ENCODE measurements at regions not wholly inside any gene's neighbourhood (a gene's known extent, or its start where the extent isn't known, plus 50 kb on each side); places are given as distances from the start of the nearest gene placed in this dataset.

GRCh38 chr4:135735512-135735911 is 1533.9 kb upstream of the PABPC4L start:
- Histone ChIP-seq H3K27ac (no peak overlapping the region), H3K4me2 (no peak overlapping the region), H2AFZ (no peak overlapping the region), H3K36me3 (ENCODE audit: low read depth) (no peaks in the 10 kb centered on the region), H3K9me3 (ENCODE audit: insufficient read depth, low read depth) (no peaks in the 10 kb centered on the region), H3K4me3 (no peak overlapping the region), H3K4me1 (replicated peaks; ENCODE audit: insufficient read depth) (no peaks in the 10 kb centered on the region), H3F3A (ENCODE audit: insufficient read depth, low read depth) (no peaks in the 10 kb centered on the region), H4K20me1 (ENCODE audit: insufficient read depth) (no peaks in the 10 kb centered on the region), H3K27me3 (ENCODE audit: insufficient read depth, low read depth) (no peaks in the 10 kb centered on the region), H3K79me2 (ENCODE audit: low read depth) (no peaks in the 10 kb centered on the region), H3K9me2 (ENCODE audit: insufficient read depth) (no peaks in the 10 kb centered on the region)
- ChIA-PET CTCF (no interaction called here), POLR2A (ENCODE audit: unreplicated experiment) (no interaction called here)
- intact Hi-C loops (cut with micrococcal nuclease; ENCODE audit: unreplicated experiment): no loop called here
- BruUV-seq (replicated peaks): no TSS peak
- no peak for DNase-seq
- TF ChIP-seq, protein P1, sequence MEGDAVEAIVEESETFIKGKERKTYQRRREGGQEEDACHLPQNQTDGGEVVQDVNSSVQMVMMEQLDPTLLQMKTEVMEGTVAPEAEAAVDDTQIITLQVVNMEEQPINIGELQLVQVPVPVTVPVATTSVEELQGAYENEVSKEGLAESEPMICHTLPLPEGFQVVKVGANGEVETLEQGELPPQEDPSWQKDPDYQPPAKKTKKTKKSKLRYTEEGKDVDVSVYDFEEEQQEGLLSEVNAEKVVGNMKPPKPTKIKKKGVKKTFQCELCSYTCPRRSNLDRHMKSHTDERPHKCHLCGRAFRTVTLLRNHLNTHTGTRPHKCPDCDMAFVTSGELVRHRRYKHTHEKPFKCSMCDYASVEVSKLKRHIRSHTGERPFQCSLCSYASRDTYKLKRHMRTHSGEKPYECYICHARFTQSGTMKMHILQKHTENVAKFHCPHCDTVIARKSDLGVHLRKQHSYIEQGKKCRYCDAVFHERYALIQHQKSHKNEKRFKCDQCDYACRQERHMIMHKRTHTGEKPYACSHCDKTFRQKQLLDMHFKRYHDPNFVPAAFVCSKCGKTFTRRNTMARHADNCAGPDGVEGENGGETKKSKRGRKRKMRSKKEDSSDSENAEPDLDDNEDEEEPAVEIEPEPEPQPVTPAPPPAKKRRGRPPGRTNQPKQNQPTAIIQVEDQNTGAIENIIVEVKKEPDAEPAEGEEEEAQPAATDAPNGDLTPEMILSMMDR (conservative IDR thresholded peaks at IDR 0.05): no peak
- TF ChIP-seq EZH2 (IDR thresholded peaks at IDR 0.05; ENCODE audit: low read depth): no peak

DNA sequence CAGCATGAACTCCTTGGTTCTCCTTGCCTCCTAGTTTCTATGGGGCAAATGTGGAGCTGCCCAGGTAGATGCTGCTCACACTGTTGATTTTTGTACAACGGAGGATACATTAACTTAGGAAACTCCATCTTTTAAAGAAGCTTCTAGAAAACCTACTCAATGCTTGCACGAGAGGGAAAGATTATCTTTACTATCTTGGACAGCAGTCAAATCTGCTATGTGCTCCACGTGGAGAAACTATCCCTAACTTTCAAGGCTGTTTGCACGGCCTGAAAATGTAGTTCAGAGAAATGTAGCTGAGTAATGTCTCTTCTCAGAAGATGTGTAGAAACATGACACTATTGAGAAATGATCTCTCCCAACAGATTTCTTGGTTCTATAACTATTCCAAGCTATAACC is 1530.9 kb upstream of the PABPC4L start:
- BruUV-seq (replicated peaks): no TSS peak
- Histone ChIP-seq H3K27me3 (ENCODE audit: insufficient read depth, low read depth) (no peaks in the 10 kb centered on the region), H4K20me1 (ENCODE audit: insufficient read depth) (no peaks in the 10 kb centered on the region), H3K79me2 (ENCODE audit: low read depth) (no peaks in the 10 kb centered on the region), H3K36me3 (ENCODE audit: low read depth) (no peaks in the 10 kb centered on the region), H3K4me3 (no peak overlapping the region), H3K9me3 (ENCODE audit: insufficient read depth, low read depth) (no peaks in the 10 kb centered on the region), H3K4me1 (replicated peaks; ENCODE audit: insufficient read depth) (no peaks in the 10 kb centered on the region), H3F3A (ENCODE audit: insufficient read depth, low read depth) (no peaks in the 10 kb centered on the region), H3K27ac (no peak overlapping the region), H3K9me2 (ENCODE audit: insufficient read depth) (no peaks in the 10 kb centered on the region), H2AFZ (no peak overlapping the region), H3K4me2 (no peak overlapping the region)
- ChIA-PET POLR2A (ENCODE audit: unreplicated experiment) (no interaction called here), CTCF (no interaction called here)
- TF ChIP-seq, protein P1 (conservative IDR thresholded peaks at IDR 0.05): no peak
- no peak for TF ChIP-seq EZH2 (IDR thresholded peaks at IDR 0.05; ENCODE audit: low read depth)
- DNase-seq: no peak
- intact Hi-C loops (cut with micrococcal nuclease; ENCODE audit: unreplicated experiment): no loop called here

- Histone ChIP-seq H3K36me3 (ENCODE audit: low read depth) (no peaks in the 10 kb centered on the region), H2AFZ (no peak overlapping the region), H3K27ac (no peak overlapping the region), H3K9me2 (ENCODE audit: insufficient read depth) (no peaks in the 10 kb centered on the region), H4K20me1 (ENCODE audit: insufficient read depth) (no peaks in the 10 kb centered on the region), H3K4me2 (no peak overlapping the region), H3K79me2 (ENCODE audit: low read depth) (no peaks in the 10 kb centered on the region), H3K4me1 (replicated peaks; ENCODE audit: insufficient read depth) (no peaks in the 10 kb centered on the region), H3K4me3 (no peak overlapping the region), H3K9me3 (ENCODE audit: insufficient read depth, low read depth) (no peaks in the 10 kb centered on the region), H3K27me3 (ENCODE audit: insufficient read depth, low read depth) (no peaks in the 10 kb centered on the region), H3F3A (ENCODE audit: insufficient read depth, low read depth) (no peaks in the 10 kb centered on the region)
- no TSS peak for BruUV-seq (replicated peaks)
- POLR2A ChIA-PET (ENCODE audit: unreplicated experiment): no interaction called here
- intact Hi-C loops (cut with micrococcal nuclease; ENCODE audit: unreplicated experiment): no loop called here
- TF ChIP-seq EZH2 (IDR thresholded peaks at IDR 0.05; ENCODE audit: low read depth): no peak
- TF ChIP-seq, protein P1 (conservative IDR thresholded peaks at IDR 0.05): no peak
- CTCF ChIA-PET: no interaction called here
- DNase-seq: no peak
Measured at GRCh38 chr4:135731682-135732081, 1530.1 kb upstream of the PABPC4L start.

Measured in PC-9 (cell line).